HepG2 (cell line): ENCODE measurements at regions not wholly inside any gene's neighbourhood (a gene's known extent, or its start where the extent isn't known, plus 50 kb on each side); places are given as distances from the start of the nearest gene placed in this dataset.

Experiments used
- ATM ChIP-seq: fragments of 450-650 bp; IDR thresholded peaks from 2 replicates; pipeline ENCODE4 v1.7.1; 2017; ENCODE audit warnings: mild to moderate bottlenecking, borderline replicate concordance
- BHLHE40 ChIP-seq: IDR thresholded peaks from 2 replicates; pipeline ENCODE4 v1.6.1; 2011; ENCODE audit warnings: low read length, improper control_type of control experiment
- GLI4 ChIP-seq: sonication (generic); formaldehyde crosslinking; IDR thresholded peaks from 2 replicates; pipeline ENCODE4 v1.5.1; 2020; ENCODE audit warnings: missing genetic modification reagents, mild to moderate bottlenecking, moderate library complexity, borderline replicate concordance
- HOXA5 ChIP-seq: sonication (generic); formaldehyde crosslinking; IDR thresholded peaks from 2 replicates; pipeline ENCODE4 v1.4.0; 2020; ENCODE audit warnings: missing genetic modification reagents
- MAFK ChIP-seq, 2 experiments: IDR thresholded peaks in 1 of 2; conservative IDR thresholded peaks in 1 of 2; 2 replicates each; pipeline ENCODE4 v1.6.1; 2011; ENCODE audit warnings: improper control_type of control experiment in 2 of 2, low read length in 2 of 2
- SMYD3 ChIP-seq: sonication (generic); formaldehyde crosslinking; IDR thresholded peaks from 2 replicates; pipeline ENCODE4 v1.8.1; 2023; ENCODE audit warnings: mild to moderate bottlenecking, missing genetic modification reagents
- YEATS2 ChIP-seq: sonication (generic); formaldehyde crosslinking; IDR thresholded peaks from 2 replicates; pipeline ENCODE4 v1.4.0; 2020; ENCODE audit warnings: missing genetic modification reagents, borderline replicate concordance
- ZNF234 ChIP-seq: sonication (generic); formaldehyde crosslinking; conservative IDR thresholded peaks from 2 replicates; pipeline ENCODE4 v1.5.1; 2020; ENCODE audit warnings: mild to moderate bottlenecking, missing genetic modification reagents
- ZNF317 ChIP-seq: sonication (generic); formaldehyde crosslinking; IDR thresholded peaks from 2 replicates; pipeline ENCODE4 v1.5.0; 2020; ENCODE audit warnings: mild to moderate bottlenecking, missing genetic modification reagents
- ZNF33B ChIP-seq: sonication (generic); formaldehyde crosslinking; IDR thresholded peaks from 2 replicates; pipeline ENCODE4 v1.5.1; 2020; ENCODE audit warnings: mild to moderate bottlenecking, missing genetic modification reagents
- ZNF512B ChIP-seq: sonication (generic); formaldehyde crosslinking; IDR thresholded peaks from 2 replicates; pipeline ENCODE4 v1.5.1; 2020; ENCODE audit warnings: missing genetic modification reagents, mild to moderate bottlenecking, borderline replicate concordance
- ZSCAN12 ChIP-seq: sonication (generic); formaldehyde crosslinking; IDR thresholded peaks from 2 replicates; pipeline ENCODE4 v1.9.0; 2021; ENCODE audit warnings: mild to moderate bottlenecking, missing genetic modification reagents
- TF ChIP-seq, protein P1 (sequence below): sonication (generic); formaldehyde crosslinking; IDR thresholded peaks from 2 replicates; pipeline ENCODE4 v1.4.0; 2020; ENCODE audit warnings: missing genetic modification reagents

DNA sequence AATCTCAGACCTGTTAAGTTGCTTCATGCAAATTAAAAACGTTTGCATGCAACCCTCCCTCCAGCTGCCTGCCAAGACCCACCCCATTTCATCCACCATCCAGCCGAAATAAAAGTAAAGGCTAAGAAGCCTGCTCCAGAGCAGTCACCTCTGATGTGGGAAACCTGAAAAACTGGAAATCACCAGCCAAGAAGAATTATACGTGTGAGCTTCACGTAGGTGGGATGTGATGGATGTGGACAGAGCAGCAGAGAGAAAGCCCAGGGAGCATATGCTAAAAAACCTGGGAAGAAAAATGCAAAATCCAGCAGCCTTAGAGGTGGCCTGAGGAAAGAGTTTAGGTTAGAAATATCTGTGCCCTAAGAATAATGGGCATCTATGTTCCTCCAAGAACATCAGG, 160.6 kb upstream of the STS start (continued):
- no peak for TF ChIP-seq BHLHE40
- TF ChIP-seq SMYD3 (CRISPR knock-in tag): no peak
- TF ChIP-seq ZNF234: no peak
- TF ChIP-seq, protein P1, sequence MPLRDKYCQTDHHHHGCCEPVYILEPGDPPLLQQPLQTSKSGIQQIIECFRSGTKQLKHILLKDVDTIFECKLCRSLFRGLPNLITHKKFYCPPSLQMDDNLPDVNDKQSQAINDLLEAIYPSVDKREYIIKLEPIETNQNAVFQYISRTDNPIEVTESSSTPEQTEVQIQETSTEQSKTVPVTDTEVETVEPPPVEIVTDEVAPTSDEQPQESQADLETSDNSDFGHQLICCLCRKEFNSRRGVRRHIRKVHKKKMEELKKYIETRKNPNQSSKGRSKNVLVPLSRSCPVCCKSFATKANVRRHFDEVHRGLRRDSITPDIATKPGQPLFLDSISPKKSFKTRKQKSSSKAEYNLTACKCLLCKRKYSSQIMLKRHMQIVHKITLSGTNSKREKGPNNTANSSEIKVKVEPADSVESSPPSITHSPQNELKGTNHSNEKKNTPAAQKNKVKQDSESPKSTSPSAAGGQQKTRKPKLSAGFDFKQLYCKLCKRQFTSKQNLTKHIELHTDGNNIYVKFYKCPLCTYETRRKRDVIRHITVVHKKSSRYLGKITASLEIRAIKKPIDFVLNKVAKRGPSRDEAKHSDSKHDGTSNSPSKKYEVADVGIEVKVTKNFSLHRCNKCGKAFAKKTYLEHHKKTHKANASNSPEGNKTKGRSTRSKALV (CRISPR knock-in tag): no peak
- no peak for TF ChIP-seq ZNF512B (CRISPR knock-in tag)
- TF ChIP-seq ZNF317 (CRISPR knock-in tag): no peak
- TF ChIP-seq ATM: no peak
- TF ChIP-seq YEATS2 (CRISPR knock-in tag): no peak
- TF ChIP-seq ZSCAN12 (CRISPR knock-in tag): no peak
- no peak for TF ChIP-seq MAFK (conservative IDR thresholded peaks at IDR 0.05 in 1 of 2, IDR thresholded peaks at IDR 0.05 in 1 of 2; ENCODE audit: low read length in 2 of 2)
- TF ChIP-seq HOXA5: no peak
- no peak for TF ChIP-seq ZNF33B (CRISPR knock-in tag)
- no peak for TF ChIP-seq GLI4
- TF ChIP-seq, all 625 proteins: peak for 0
